ENCODE measurements at regions not wholly inside any gene's neighbourhood (a gene's known extent, or its start where the extent isn't known, plus 50 kb on each side); places are given as distances from the start of the nearest gene placed in this dataset.
A peak's percentile ranks its signal among the peaks of the same experiment; 100 is the strongest.

GRCh38 chr3:117303443-117303842 lies 593.9 kb downstream of the TUSC7 start:
- peak; percentile 31 for DNase-seq (ENCODE audit: low read depth)

- no peak for DNase-seq (ENCODE audit: low read depth)
These were observed 595.1 kb downstream of the TUSC7 start for GRCh38 chr3:117304681-117305080.

- DNase-seq (ENCODE audit: low read depth): no peak
These were observed 596.1 kb downstream of the TUSC7 start for GRCh38 chr3:117305681-117306080.

GRCh38 chr3:117306299-117306698 lies 596.7 kb downstream of the TUSC7 start:
- no peak for DNase-seq (ENCODE audit: low read depth)

GRCh38 chr3:117308353-117308752 lies 598.8 kb downstream of the TUSC7 start:
- DNase-seq (ENCODE audit: low read depth): no peak

- DNase-seq (ENCODE audit: low read depth): no peak
These were observed 599.2 kb downstream of the TUSC7 start for GRCh38 chr3:117308756-117309155.

- DNase-seq (ENCODE audit: low read depth): no peak
These were observed 601.0 kb downstream of the TUSC7 start for GRCh38 chr3:117310536-117310935.

GRCh38 chr3:117314441-117315150 lies 605.0 kb downstream of the TUSC7 start:
- no peak for DNase-seq (ENCODE audit: low read depth)

- DNase-seq (ENCODE audit: low read depth): no peak
These were observed 613.3 kb downstream of the TUSC7 start for GRCh38 chr3:117322866-117323265.

- DNase-seq (ENCODE audit: low read depth): no peak
These were observed 637.3 kb downstream of the TUSC7 start for GRCh38 chr3:117346901-117347300.

- no peak for DNase-seq (ENCODE audit: low read depth)
These were observed 639.3 kb downstream of the TUSC7 start for GRCh38 chr3:117348884-117349283.

- DNase-seq (ENCODE audit: low read depth): no peak
These were observed 640.0 kb downstream of the TUSC7 start for GRCh38 chr3:117349566-117349965.

- DNase-seq (ENCODE audit: low read depth): no peak
These were observed 640.8 kb downstream of the TUSC7 start for GRCh38 chr3:117350371-117350770.

GRCh38 chr3:117355566-117355965 lies 646.0 kb downstream of the TUSC7 start:
- no peak for DNase-seq (ENCODE audit: low read depth)

GRCh38 chr3:117356091-117356705 lies 646.6 kb downstream of the TUSC7 start:
- DNase-seq (ENCODE audit: low read depth): no peak

- DNase-seq (ENCODE audit: low read depth): no peak
These were observed 649.2 kb downstream of the TUSC7 start for GRCh38 chr3:117358717-117359314.

- no peak for DNase-seq (ENCODE audit: low read depth)
These were observed 657.0 kb downstream of the TUSC7 start for GRCh38 chr3:117366574-117366973.

- DNase-seq (ENCODE audit: low read depth): peak; percentile 6
These were observed 658.3 kb downstream of the TUSC7 start for GRCh38 chr3:117367861-117368260.

GRCh38 chr3:117380631-117381030 lies 671.1 kb downstream of the TUSC7 start:
- no peak for DNase-seq (ENCODE audit: low read depth)

GRCh38 chr3:117393119-117393518 lies 683.5 kb downstream of the TUSC7 start:
- DNase-seq (ENCODE audit: low read depth): no peak

- DNase-seq (ENCODE audit: low read depth): no peak
These were observed 688.7 kb downstream of the TUSC7 start for GRCh38 chr3:117398141-117398899.

GRCh38 chr3:117399311-117400078 lies 689.9 kb downstream of the TUSC7 start:
- peak; percentile 51 for DNase-seq (ENCODE audit: low read depth)
